H9 (cell line): ENCODE measurements at regions not wholly inside any gene's neighbourhood (a gene's known extent, or its start where the extent isn't known, plus 50 kb on each side); places are given as distances from the start of the nearest gene placed in this dataset.
"Not testable (repeated sequence)": the region's sequence is repeated elsewhere in the genome, so short reads cannot be mapped to it uniquely, and the experiment has no call there.

Experiments
- DNase-seq: peaks from one replicate; pipeline ENCODE4 v3.0.0-alpha.2; 2017
- H2AFZ ChIP-seq: one replicate; pipeline ENCODE4 v1.6.1; 2013; ENCODE audit warnings: mild to moderate bottlenecking, low read length, control low read depth, moderate library complexity
- H2AK5ac ChIP-seq: 2 replicates; pipeline ENCODE4 v1.6.1; 2013; ENCODE audit warnings: low read length, control low read depth, mixed read lengths; ENCODE audit not compliant: insufficient read length
- H2BK120ac ChIP-seq: one replicate; pipeline ENCODE4 v1.6.1; 2013; ENCODE audit warnings: low read depth, mild to moderate bottlenecking, low read length, control low read depth, inconsistent platforms; ENCODE audit not compliant: poor library complexity, severe bottlenecking
- H2BK12ac ChIP-seq: 2 replicates; pipeline ENCODE4 v1.6.1; 2013; ENCODE audit warnings: low read length, control low read depth, mixed read lengths, low read depth; ENCODE audit not compliant: insufficient read length
- H2BK15ac ChIP-seq: 2 replicates; pipeline ENCODE4 v1.6.1; 2013; ENCODE audit warnings: low read depth, low read length, control low read depth
- H2BK20ac ChIP-seq: one replicate; pipeline ENCODE4 v1.6.1; 2013; ENCODE audit warnings: low read depth, mild to moderate bottlenecking, low read length, control low read depth, inconsistent platforms; ENCODE audit not compliant: poor library complexity, severe bottlenecking
- H2BK5ac ChIP-seq: 2 replicates; pipeline ENCODE4 v1.6.1; 2013; ENCODE audit warnings: low read length, control low read depth, mixed read lengths; ENCODE audit not compliant: insufficient read length
- H3K14ac ChIP-seq: 2 replicates; pipeline ENCODE4 v1.6.1; 2013; ENCODE audit warnings: low read length, control low read depth; ENCODE audit not compliant: insufficient read depth
- H3K18ac ChIP-seq: 2 replicates; pipeline ENCODE4 v1.6.1; 2013; ENCODE audit warnings: low read depth, mild to moderate bottlenecking, mixed read lengths, low read length, control low read depth; ENCODE audit not compliant: insufficient read length
- H3K23ac ChIP-seq: 2 replicates; pipeline ENCODE4 v1.6.1; 2013; ENCODE audit warnings: low read length, control low read depth, mixed read lengths, low read depth; ENCODE audit not compliant: insufficient read length
- H3K23me2 ChIP-seq: 2 replicates; pipeline ENCODE4 v1.6.1; 2013; ENCODE audit warnings: low read depth, mild to moderate bottlenecking, mixed read lengths, low read length, control low read depth; ENCODE audit not compliant: insufficient read length, poor library complexity, severe bottlenecking
- H3K27ac ChIP-seq: 2 replicates; pipeline ENCODE4 v1.5.1; 2013; ENCODE audit warnings: low read length, control low read depth, mixed read lengths, low read depth; ENCODE audit not compliant: insufficient read length
- H3K27me3 ChIP-seq: 2 replicates; pipeline ENCODE4 v1.6.1; 2013; ENCODE audit warnings: low read length, control low read depth, inconsistent platforms; ENCODE audit not compliant: insufficient read depth
- H3K4ac ChIP-seq: 2 replicates; pipeline ENCODE4 v1.6.1; 2013; ENCODE audit warnings: low read depth, mild to moderate bottlenecking, control low read depth, inconsistent platforms, low read length, moderate library complexity
- H3K4me1 ChIP-seq: 2 replicates; pipeline ENCODE4 v1.6.1; 2013; ENCODE audit warnings: low read length, control low read depth, inconsistent platforms; ENCODE audit not compliant: insufficient read depth
- H3K4me2 ChIP-seq: 2 replicates; pipeline ENCODE4 v1.6.1; 2013; ENCODE audit warnings: low read length, control low read depth, mixed read lengths; ENCODE audit not compliant: insufficient read length, insufficient read depth
- H3K56ac ChIP-seq: 2 replicates; pipeline ENCODE4 v1.6.1; 2013; ENCODE audit warnings: low read depth, mild to moderate bottlenecking, mixed read lengths, low read length, control low read depth; ENCODE audit not compliant: insufficient read length
- H3K79me1 ChIP-seq: 2 replicates; pipeline ENCODE4 v1.6.1; 2013; ENCODE audit warnings: low read depth, mild to moderate bottlenecking, moderate library complexity, low read length, control low read depth, inconsistent platforms; ENCODE audit not compliant: insufficient read depth, poor library complexity, severe bottlenecking
- H3K79me2 ChIP-seq: 2 replicates; pipeline ENCODE4 v1.6.1; 2013; ENCODE audit warnings: low read length, control low read depth, inconsistent platforms; ENCODE audit not compliant: insufficient read depth
- H3K9ac ChIP-seq: 2 replicates; pipeline ENCODE4 v1.6.1; 2013; ENCODE audit warnings: low read length, control low read depth, mixed read lengths; ENCODE audit not compliant: insufficient read length; ENCODE audit errors: extremely low read depth
- H3K9me3 ChIP-seq: one replicate; pipeline ENCODE4 v1.6.1; 2013; ENCODE audit warnings: low read depth, low read length, inconsistent platforms; ENCODE audit not compliant: control insufficient read depth
- H3T11ph ChIP-seq: one replicate; pipeline ENCODE4 v1.6.1; 2013; ENCODE audit warnings: mild to moderate bottlenecking, low read length, control low read depth, inconsistent platforms
- H4K20me1 ChIP-seq: one replicate; pipeline ENCODE4 v1.6.1; 2013; ENCODE audit not compliant: control insufficient read depth, insufficient read length, insufficient read depth
- H4K5ac ChIP-seq: 2 replicates; pipeline ENCODE4 v1.6.1; 2013; ENCODE audit warnings: low read depth, mild to moderate bottlenecking, mixed read lengths, low read length, control low read depth; ENCODE audit not compliant: insufficient read length
- H4K8ac ChIP-seq: replicated peaks from 2 replicates; pipeline ENCODE4 v1.6.1; 2013; ENCODE audit warnings: low read length, control low read depth, mixed read lengths, low read depth; ENCODE audit not compliant: insufficient read length
- H4K91ac ChIP-seq: 2 replicates; pipeline ENCODE4 v1.6.1; 2013; ENCODE audit warnings: low read depth, mild to moderate bottlenecking, moderate library complexity, mixed read lengths, low read length, control low read depth; ENCODE audit not compliant: insufficient read length
- H3K27ac Mint-ChIP-seq, 3 experiments: 2 replicates in 2 of 3; 3 replicates in 1 of 3; pipeline ENCODE4 v1.8.0; 2020 to 2021; ENCODE audit warnings: mixed read lengths in 3 of 3, mild to moderate bottlenecking in 1 of 3, moderate library complexity in 1 of 3
- H3K27me3 Mint-ChIP-seq: 2 replicates; pipeline ENCODE4 v1.8.0; 2021; ENCODE audit warnings: low read depth, mild to moderate bottlenecking, moderate library complexity, mixed read lengths
- H3K36me3 Mint-ChIP-seq, 3 experiments: 2 replicates in 2 of 3; 3 replicates in 1 of 3; pipeline ENCODE4 v1.8.0; 2020 to 2021; ENCODE audit warnings: low read depth in 3 of 3, mixed read lengths in 3 of 3; ENCODE audit not compliant: insufficient read depth in 1 of 3
- H3K4me1 Mint-ChIP-seq, 2 experiments: 2 replicates each; pipeline ENCODE4 v1.8.0; 2020; ENCODE audit warnings: mixed read lengths in 2 of 2
- H3K4me3 Mint-ChIP-seq, 2 experiments: 2 replicates in 1 of 2; 3 replicates in 1 of 2; pipeline ENCODE4 v1.8.0; 2020 to 2021; ENCODE audit warnings: mild to moderate bottlenecking in 2 of 2, mixed read lengths in 2 of 2, moderate library complexity in 1 of 2
- H3K9me3 Mint-ChIP-seq, 2 experiments: 2 replicates in 1 of 2; 3 replicates in 1 of 2; pipeline ENCODE4 v1.8.0; 2020; ENCODE audit warnings: mild to moderate bottlenecking in 2 of 2, mixed read lengths in 2 of 2, moderate library complexity in 1 of 2
- WGBS: extraction: QIAGEN DNeasy Blood & Tissue Kit; methylation state at CpG from one replicate; pipeline ENCODE4 v1.1.7; 2013; ENCODE audit warnings: missing lambda C conversion rate, low lambda C conversion rate, mixed read lengths; ENCODE audit not compliant: insufficient read length; ENCODE audit errors: extremely low coverage; 5-methylcytosine and 5-hydroxymethylcytosine counted together

- not testable (repeated sequence) for H4K5ac ChIP-seq, H3K36me3 Mint-ChIP-seq, H4K91ac ChIP-seq, H3T11ph ChIP-seq, H3K9me3 ChIP-seq, H3K23ac ChIP-seq, H3K27me3 Mint-ChIP-seq, H3K4me2 ChIP-seq, H3K79me1 ChIP-seq, H3K27ac ChIP-seq, H3K56ac ChIP-seq, H3K27ac Mint-ChIP-seq, H3K79me2 ChIP-seq, H2AK5ac ChIP-seq, H3K4me1 ChIP-seq, H3K18ac ChIP-seq, H4K8ac ChIP-seq, H3K9ac ChIP-seq, H2BK15ac ChIP-seq, H3K4ac ChIP-seq, H2BK120ac ChIP-seq, H3K27me3 ChIP-seq, H3K4me3 Mint-ChIP-seq, DNase-seq, H3K23me2 ChIP-seq, H2BK20ac ChIP-seq, H2AFZ ChIP-seq, H2BK12ac ChIP-seq, H4K20me1 ChIP-seq, H3K4me1 Mint-ChIP-seq, H2BK5ac ChIP-seq, H3K14ac ChIP-seq
- WGBS, result no CpG with 5 or more reads among the region's 39 CpGs
- peaks cover 50 to 58% of the 10 kb centered on the region in 2 experiments for H3K9me3 Mint-ChIP-seq
Observed at GRCh38 chr9:64070611-64071357, 1214.2 kb downstream of the FOXD4L5 start.

- not testable (repeated sequence) for H3K23ac ChIP-seq, H3T11ph ChIP-seq, H2AFZ ChIP-seq, H3K79me2 ChIP-seq, H3K4me3 Mint-ChIP-seq, H3K4me1 Mint-ChIP-seq, H3K4ac ChIP-seq, H3K79me1 ChIP-seq, H3K27ac ChIP-seq, H2BK15ac ChIP-seq, H3K27me3 Mint-ChIP-seq, H2BK12ac ChIP-seq, H2BK20ac ChIP-seq, H3K4me2 ChIP-seq, H4K20me1 ChIP-seq, H4K91ac ChIP-seq, H2BK5ac ChIP-seq, H4K5ac ChIP-seq, H3K14ac ChIP-seq, H2BK120ac ChIP-seq, H3K27me3 ChIP-seq, H3K9me3 ChIP-seq, H3K56ac ChIP-seq, H4K8ac ChIP-seq, H3K9ac ChIP-seq, H3K36me3 Mint-ChIP-seq, H3K18ac ChIP-seq, H3K27ac Mint-ChIP-seq, H3K4me1 ChIP-seq, H3K23me2 ChIP-seq, H2AK5ac ChIP-seq, DNase-seq
- H3K9me3 Mint-ChIP-seq, result peaks cover 54 to 61% of the 10 kb centered on the region in 2 experiments
- WGBS, result no CpG with 5 or more reads among the region's 13 CpGs
Observed at GRCh38 chr9:64070083-64070482, 1214.9 kb downstream of the FOXD4L5 start.
